Trophoblast cell (in vitro differentiated cells and primary cell): ENCODE measurements at regions not wholly inside any gene's neighbourhood (a gene's known extent, or its start where the extent isn't known, plus 50 kb on each side); places are given as distances from the start of the nearest gene placed in this dataset.

Experiments
- DNase-seq, 2 donors: peaks; one replicate each; pipeline ENCODE4 v3.0.0-alpha.2; 2016
- H2AFZ ChIP-seq: 2 replicates; pipeline ENCODE4 v1.6.1; 2013; ENCODE audit warnings: low read length, moderate library complexity, mild to moderate bottlenecking; ENCODE audit not compliant: insufficient read depth, poor library complexity
- H2AK5ac ChIP-seq: 2 replicates; pipeline ENCODE4 v1.6.1; 2013; ENCODE audit warnings: mild to moderate bottlenecking, low read length
- H2BK120ac ChIP-seq: 2 replicates; pipeline ENCODE4 v1.6.1; 2013; ENCODE audit warnings: low read length, mild to moderate bottlenecking, moderate library complexity; ENCODE audit not compliant: insufficient read depth, poor library complexity
- H2BK12ac ChIP-seq: 2 replicates; pipeline ENCODE4 v1.6.1; 2013; ENCODE audit warnings: mild to moderate bottlenecking, low read length, moderate library complexity
- H2BK5ac ChIP-seq: 2 replicates; pipeline ENCODE4 v1.6.1; 2013; ENCODE audit warnings: low read length, low read depth, moderate library complexity, mild to moderate bottlenecking; ENCODE audit not compliant: poor library complexity
- H3K14ac ChIP-seq: 2 replicates; pipeline ENCODE4 v1.6.1; 2013; ENCODE audit warnings: mild to moderate bottlenecking, low read length
- H3K18ac ChIP-seq: 2 replicates; pipeline ENCODE4 v1.6.1; 2013; ENCODE audit warnings: mild to moderate bottlenecking, low read length
- H3K23ac ChIP-seq: 2 replicates; pipeline ENCODE4 v1.6.1; 2013; ENCODE audit warnings: low read length
- H3K27ac ChIP-seq: 2 replicates; pipeline ENCODE4 v1.5.1; 2013; ENCODE audit warnings: low read depth, mild to moderate bottlenecking, inconsistent platforms, low read length, moderate library complexity
- H3K27me3 ChIP-seq: 2 replicates; pipeline ENCODE4 v1.6.1; 2013; ENCODE audit warnings: inconsistent platforms, mild to moderate bottlenecking, low read length, moderate library complexity; ENCODE audit not compliant: insufficient read depth
- H3K36me3 ChIP-seq, 2 experiments: 1 replicate in 1 of 2; 2 replicates in 1 of 2; pipeline ENCODE4 v1.6.1; 2013; ENCODE audit warnings: low read length in 2 of 2, mild to moderate bottlenecking in 2 of 2, moderate library complexity in 1 of 2; ENCODE audit not compliant: insufficient read depth in 2 of 2, control insufficient read depth in 1 of 2
- H3K4ac ChIP-seq: 2 replicates; pipeline ENCODE4 v1.6.1; 2013; ENCODE audit warnings: low read depth, mild to moderate bottlenecking, low read length, moderate library complexity
- H3K4me1 ChIP-seq, 2 experiments: 1 replicate in 1 of 2; 2 replicates in 1 of 2; pipeline ENCODE4 v1.6.1; 2013; ENCODE audit warnings: low read length in 2 of 2, mild to moderate bottlenecking in 2 of 2, moderate library complexity in 1 of 2; ENCODE audit not compliant: insufficient read depth in 2 of 2, control insufficient read depth in 1 of 2
- H3K4me2 ChIP-seq: 2 replicates; pipeline ENCODE4 v1.6.1; 2013; ENCODE audit warnings: inconsistent platforms, mild to moderate bottlenecking, low read length, moderate library complexity
- H3K4me3 ChIP-seq: 2 replicates; pipeline ENCODE4 v1.5.1; 2013; ENCODE audit warnings: mild to moderate bottlenecking, low read depth, low read length, inconsistent platforms
- H3K79me1 ChIP-seq: one replicate; pipeline ENCODE4 v1.6.1; 2013; ENCODE audit warnings: low read length
- H3K79me2 ChIP-seq: 2 replicates; pipeline ENCODE4 v1.6.1; 2013; ENCODE audit warnings: low read length, mild to moderate bottlenecking; ENCODE audit not compliant: control insufficient read depth, insufficient read depth, poor library complexity
- H3K9ac ChIP-seq: 2 replicates; pipeline ENCODE4 v1.6.1; 2013; ENCODE audit warnings: mild to moderate bottlenecking, low read length
- H3K9me3 ChIP-seq: 2 replicates; pipeline ENCODE4 v1.6.1; 2013; ENCODE audit warnings: low read depth, mild to moderate bottlenecking, control low read depth, inconsistent platforms, low read length; ENCODE audit not compliant: insufficient read depth
- H4K12ac ChIP-seq: 2 replicates; pipeline ENCODE4 v1.6.1; 2013; ENCODE audit warnings: low read depth, mild to moderate bottlenecking, low read length, moderate library complexity
- H4K8ac ChIP-seq: 2 replicates; pipeline ENCODE4 v1.6.1; 2013; ENCODE audit warnings: low read depth, mild to moderate bottlenecking, low read length, moderate library complexity
- H4K91ac ChIP-seq: one replicate; pipeline ENCODE4 v1.6.1; 2013; ENCODE audit warnings: low read depth, mild to moderate bottlenecking, low read length, moderate library complexity
- WGBS: extraction: QIAGEN DNeasy Blood & Tissue Kit; methylation state at CpG from one replicate; pipeline ENCODE4 v1.1.7; 2013; ENCODE audit warnings: missing lambda C conversion rate; ENCODE audit not compliant: insufficient read length, insufficient coverage; ENCODE audit errors: extremely low coverage; 5-methylcytosine and 5-hydroxymethylcytosine counted together

DNA sequence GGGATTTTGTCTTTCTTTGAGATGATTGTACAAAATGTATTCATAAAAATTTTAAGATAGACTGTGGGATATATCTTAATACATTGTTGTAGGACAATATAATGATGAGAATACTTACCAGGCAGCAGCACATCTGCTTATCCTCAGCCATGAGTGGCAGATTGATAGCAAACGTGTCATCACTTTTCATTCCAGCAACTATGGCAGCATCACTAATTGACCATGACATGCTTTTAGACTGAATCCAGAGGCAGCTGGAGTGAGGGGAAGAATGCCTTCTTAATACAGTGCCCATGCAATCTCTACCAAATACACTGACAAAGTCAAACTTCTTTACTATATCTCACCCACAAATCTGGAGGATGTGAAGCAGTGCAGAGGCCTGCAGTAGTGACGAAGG lies 755.2 kb upstream of the RAG2 start:
- H4K12ac ChIP-seq: no peak overlapping the region
- H2AFZ ChIP-seq: no peak overlapping the region
- no peak overlapping the region for H3K14ac ChIP-seq
- no peak overlapping the region for H2BK12ac ChIP-seq
- H3K79me1 ChIP-seq: peaks cover 2% of the 10 kb centered on the region
- no peak overlapping the region for H3K23ac ChIP-seq
- H2AK5ac ChIP-seq: no peak overlapping the region
- no peak overlapping the region for H2BK120ac ChIP-seq
- DNase-seq: no peak
- no peaks in the 10 kb centered on the region for H3K79me2 ChIP-seq
- H4K91ac ChIP-seq: no peak overlapping the region
- H3K4me1 ChIP-seq: peaks cover 0 to 5% of the 10 kb centered on the region in 2 experiments
- no peak overlapping the region for H3K4me3 ChIP-seq
- H3K4me2 ChIP-seq: no peak overlapping the region
- WGBS: no CpG with 5 or more reads among the region's 2 CpGs
- H3K18ac ChIP-seq: no peak overlapping the region
- H3K27ac ChIP-seq: no peak overlapping the region
- no peaks in the 10 kb centered on the region for H3K27me3 ChIP-seq
- H4K8ac ChIP-seq: no peak overlapping the region
- no peak overlapping the region for H2BK5ac ChIP-seq
- H3K9me3 ChIP-seq: peaks cover 3% of the 10 kb centered on the region
- no peaks in the 10 kb centered on the region for H3K36me3 ChIP-seq
- no peak overlapping the region for H3K9ac ChIP-seq
- H3K4ac ChIP-seq: no peak overlapping the region

GRCh38 chr11:37352485-37352884 lies 754.4 kb upstream of the RAG2 start:
- no peak overlapping the region for H2BK5ac ChIP-seq
- no peak overlapping the region for H3K4me3 ChIP-seq
- no peak overlapping the region for H4K91ac ChIP-seq
- no peak overlapping the region for H4K8ac ChIP-seq
- H2AK5ac ChIP-seq: no peak overlapping the region
- H2BK120ac ChIP-seq: no peak overlapping the region
- H3K9me3 ChIP-seq: peaks cover 3% of the 10 kb centered on the region
- no peak overlapping the region for H4K12ac ChIP-seq
- no peak overlapping the region for H2AFZ ChIP-seq
- WGBS: no CpG with 5 or more reads among the region's 3 CpGs
- H3K9ac ChIP-seq: no peak overlapping the region
- no peak for DNase-seq
- H3K4ac ChIP-seq: no peak overlapping the region
- no peaks in the 10 kb centered on the region for H3K36me3 ChIP-seq
- H3K4me2 ChIP-seq: no peak overlapping the region
- H3K23ac ChIP-seq: no peak overlapping the region
- H3K27ac ChIP-seq: no peak overlapping the region
- H3K79me1 ChIP-seq: peaks cover 2% of the 10 kb centered on the region
- no peaks in the 10 kb centered on the region for H3K79me2 ChIP-seq
- no peaks in the 10 kb centered on the region for H3K27me3 ChIP-seq
- H3K18ac ChIP-seq: no peak overlapping the region
- no peak overlapping the region for H3K14ac ChIP-seq
- H2BK12ac ChIP-seq: no peak overlapping the region
- H3K4me1 ChIP-seq: peaks cover 0 to 5% of the 10 kb centered on the region in 2 experiments

DNA sequence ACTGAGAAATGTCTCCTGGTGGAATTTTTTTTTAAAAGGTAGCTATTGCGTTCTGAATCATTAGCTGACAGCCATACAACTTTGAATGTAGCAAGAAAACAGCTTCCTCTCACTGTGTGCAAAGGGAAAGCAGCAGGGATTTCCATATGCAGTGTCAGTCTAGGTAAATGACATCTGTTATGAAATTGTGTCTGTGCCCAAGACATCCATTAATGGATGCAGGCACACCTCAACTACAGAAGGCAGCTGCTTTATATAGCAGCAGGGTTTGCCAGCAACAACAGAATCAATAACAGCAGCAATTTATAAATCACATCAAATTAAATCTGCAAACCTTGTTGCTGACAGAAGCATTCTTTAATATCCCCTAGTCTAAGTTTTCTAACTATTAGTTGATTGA lies 745.3 kb upstream of the RAG2 start:
- Histone ChIP-seq H3K14ac (no peak overlapping the region), H2BK12ac (no peak overlapping the region), H3K23ac (no peak overlapping the region), H2BK5ac (no peak overlapping the region), H3K9ac (no peak overlapping the region), H3K4me2 (no peak overlapping the region), H3K36me3 (no peaks in the 10 kb centered on the region), H4K8ac (no peak overlapping the region), H3K27me3 (no peaks in the 10 kb centered on the region), H2AFZ (no peak overlapping the region), H2BK120ac (no peak overlapping the region), H2AK5ac (no peak overlapping the region), H3K79me2 (no peaks in the 10 kb centered on the region), H3K18ac (no peak overlapping the region), H3K79me1 (no peaks in the 10 kb centered on the region), H3K9me3 (no peaks in the 10 kb centered on the region), H3K4me3 (no peak overlapping the region), H3K4ac (no peak overlapping the region), H3K27ac (no peak overlapping the region), H4K12ac (no peak overlapping the region), H3K4me1 (no peaks in the 10 kb centered on the region), H4K91ac (no peak overlapping the region)
- WGBS: no CpG with 5 or more reads among the region's 1 CpG
- DNase-seq: no peak

- Histone ChIP-seq H3K36me3 (no peaks in the 10 kb centered on the region), H2AFZ (no peak overlapping the region), H2BK5ac (no peak overlapping the region), H3K79me1 (no peaks in the 10 kb centered on the region), H2AK5ac (no peak overlapping the region), H3K9ac (no peak overlapping the region), H3K27ac (no peak overlapping the region), H3K79me2 (no peaks in the 10 kb centered on the region), H3K4ac (no peak overlapping the region), H4K12ac (no peak overlapping the region), H3K4me3 (no peak overlapping the region), H2BK120ac (no peak overlapping the region), H3K4me1 (no peaks in the 10 kb centered on the region), H3K23ac (no peak overlapping the region), H3K27me3 (no peaks in the 10 kb centered on the region), H2BK12ac (no peak overlapping the region), H4K8ac (no peak overlapping the region), H3K9me3 (no peaks in the 10 kb centered on the region), H3K18ac (no peak overlapping the region), H3K4me2 (no peak overlapping the region), H3K14ac (no peak overlapping the region), H4K91ac (no peak overlapping the region)
- WGBS: no CpG with 5 or more reads among the region's 2 CpGs
- DNase-seq: no peak
Measured at GRCh38 chr11:37336401-37336800, 738.4 kb upstream of the RAG2 start.
